Cerebellar nuclear complex (tissue), 1 donor: ENCODE measurements at regions not wholly inside any gene's neighbourhood (a gene's known extent, or its start where the extent isn't known, plus 50 kb on each side); places are given as distances from the start of the nearest gene placed in this dataset.

ENCODE experiments used
- DNase-seq, 2 experiments: peaks; one replicate each; lab custom pipeline; 2025; lab: John Stamatoyannopoulos, UW

GRCh38 chr3:163946785-163947184 lies 1131.5 kb downstream of the SI start:
- DNase-seq: no peak

DNA sequence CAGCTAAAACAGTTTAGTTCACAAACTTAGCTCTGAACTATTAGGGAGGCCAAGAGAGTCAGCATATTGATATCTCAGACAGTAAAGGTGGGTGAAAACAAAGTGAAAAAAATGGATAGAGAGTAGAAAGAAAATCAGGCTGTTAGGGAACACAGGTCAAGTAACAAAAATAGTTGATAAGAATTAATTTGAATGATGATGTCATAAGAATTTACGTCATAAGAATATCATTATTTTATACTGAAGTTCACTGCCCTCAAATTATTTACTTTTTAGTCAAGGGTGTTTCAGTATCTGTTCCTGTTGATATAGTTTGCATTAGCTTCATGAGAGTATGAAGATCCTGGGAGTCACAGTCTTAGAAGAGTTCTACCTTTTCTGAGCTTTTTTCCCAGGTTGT lies 1134.6 kb downstream of the SI start:
- no peak for DNase-seq

GRCh38 chr3:163939926-163940325 lies 1138.4 kb downstream of the SI start:
- DNase-seq: no peak

DNA sequence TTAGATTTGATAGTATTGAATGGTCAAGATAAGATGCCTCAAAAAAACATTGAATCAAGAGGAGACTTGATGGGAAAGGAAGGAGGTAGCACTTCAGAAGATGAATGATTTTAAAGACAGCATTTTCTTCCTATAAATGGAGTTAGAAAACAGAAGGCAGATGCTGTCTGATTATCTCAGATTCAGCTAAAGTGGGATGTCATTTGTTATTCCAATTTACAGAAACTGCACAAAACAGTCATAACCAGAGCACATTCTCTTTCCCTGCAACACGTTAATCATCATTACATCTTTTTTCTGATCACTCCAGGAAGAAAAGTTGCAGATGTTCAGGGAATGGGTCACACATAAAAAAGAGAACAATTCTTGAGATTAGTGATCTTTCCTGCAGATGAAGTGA lies 1141.8 kb downstream of the SI start:
- no peak for DNase-seq

DNA sequence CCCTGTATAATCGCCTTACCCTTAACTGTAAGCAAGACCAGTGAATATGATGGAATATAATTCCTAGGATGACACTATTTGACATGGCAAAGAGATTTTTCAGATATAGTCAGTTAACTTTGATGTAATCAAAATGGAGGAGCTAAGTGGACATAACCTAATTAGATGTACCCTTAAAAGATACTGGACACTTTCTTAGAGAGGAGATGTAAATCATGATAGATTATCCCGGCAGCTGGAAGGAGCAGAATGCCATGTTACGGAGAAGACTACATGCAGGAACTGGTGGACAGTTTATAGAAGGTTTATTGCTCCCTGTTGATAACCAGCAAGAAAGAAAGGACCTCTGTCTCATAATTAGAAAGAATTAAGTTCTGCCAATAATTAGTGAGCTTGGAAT lies 1142.9 kb downstream of the SI start:
- DNase-seq: no peak

- DNase-seq: no peak
These were observed 1149.1 kb downstream of the SI start for GRCh38 chr3:163929069-163929652.

GRCh38 chr3:163927521-163927920 lies 1150.8 kb downstream of the SI start:
- no peak for DNase-seq

DNA sequence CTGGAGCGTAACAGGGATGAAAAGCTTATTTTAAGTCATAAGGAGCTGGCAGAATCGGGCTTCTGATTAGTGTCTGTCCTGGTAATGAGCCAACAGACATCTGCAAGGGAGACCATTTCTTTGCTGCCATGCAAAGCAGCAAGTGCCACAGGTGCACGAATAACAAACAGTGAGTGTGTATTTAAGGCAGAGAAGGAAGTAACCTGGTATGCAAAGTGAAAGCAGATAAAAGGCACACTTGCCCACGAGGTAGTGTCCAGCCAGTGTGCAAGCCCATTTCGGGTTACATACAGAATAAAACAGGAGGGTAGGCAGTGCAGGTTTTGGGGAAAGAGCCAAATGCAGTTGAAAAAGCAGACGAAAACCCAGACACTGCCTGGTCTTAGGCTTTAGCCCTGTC lies 1153.7 kb downstream of the SI start:
- no peak for DNase-seq

GRCh38 chr3:163919154-163919553 lies 1159.1 kb downstream of the SI start:
- DNase-seq: no peak

GRCh38 chr3:163916596-163917560 lies 1161.4 kb downstream of the SI start:
- no peak for DNase-seq

DNA sequence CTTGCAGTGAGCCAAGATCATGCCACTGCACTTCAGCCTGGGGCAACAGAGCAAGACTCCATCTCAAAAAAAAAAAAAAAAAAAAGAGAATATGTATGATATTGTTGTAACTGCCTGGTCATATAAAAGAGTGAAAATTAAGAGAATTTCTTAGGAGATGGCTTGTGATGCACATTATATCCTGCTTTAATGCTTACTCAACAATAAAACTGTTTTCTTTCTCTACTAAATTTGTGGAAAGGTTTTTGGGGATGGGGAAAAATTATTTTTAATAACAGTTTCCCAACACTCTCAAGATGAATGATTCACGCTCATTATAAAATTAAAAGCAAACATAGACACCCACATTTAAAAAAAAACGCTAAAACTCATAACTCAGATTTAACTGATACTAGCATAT lies 1163.0 kb downstream of the SI start:
- DNase-seq: no peak

DNA sequence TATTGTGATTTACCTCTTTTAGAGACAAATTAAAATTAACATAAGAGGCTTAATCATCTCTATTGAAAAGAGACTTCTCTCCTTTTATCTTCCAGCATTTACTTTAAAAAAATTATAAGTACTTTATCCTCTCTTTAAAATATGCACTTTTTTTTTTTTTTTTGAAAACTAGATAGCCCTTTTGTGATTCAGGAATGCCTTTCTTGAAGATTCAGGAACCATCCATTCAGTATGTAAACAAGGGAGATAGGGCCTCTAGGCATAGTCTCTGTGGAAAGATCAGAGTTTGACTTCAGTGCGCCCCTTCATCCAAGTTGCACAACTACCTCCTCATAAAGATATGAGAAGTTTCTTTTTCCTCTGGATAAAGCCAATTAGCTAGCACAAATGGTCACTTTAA lies 1163.7 kb downstream of the SI start:
- DNase-seq: no peak

DNA sequence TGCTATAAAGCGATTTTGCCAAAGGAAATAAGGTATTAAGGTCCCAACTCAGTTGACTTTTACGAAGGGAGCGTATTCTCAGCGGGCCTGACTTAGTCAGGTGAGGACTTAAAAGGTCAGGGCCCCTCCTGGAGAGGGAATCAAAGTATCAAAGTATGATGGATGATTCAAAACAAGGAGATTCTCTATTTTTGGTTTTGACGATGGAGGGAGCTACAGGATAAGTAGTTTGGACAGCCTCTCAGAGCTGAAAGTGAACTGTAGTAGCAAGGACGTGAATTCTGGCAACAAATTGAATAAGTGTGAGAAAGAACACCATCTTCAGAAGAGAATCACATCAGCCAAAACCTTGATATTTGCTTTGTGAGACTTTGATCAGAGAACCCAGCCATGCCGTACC lies 1186.5 kb downstream of the SI start:
- no peak for DNase-seq

GRCh38 chr3:163890661-163891060 lies 1187.6 kb downstream of the SI start:
- no peak for DNase-seq

DNA sequence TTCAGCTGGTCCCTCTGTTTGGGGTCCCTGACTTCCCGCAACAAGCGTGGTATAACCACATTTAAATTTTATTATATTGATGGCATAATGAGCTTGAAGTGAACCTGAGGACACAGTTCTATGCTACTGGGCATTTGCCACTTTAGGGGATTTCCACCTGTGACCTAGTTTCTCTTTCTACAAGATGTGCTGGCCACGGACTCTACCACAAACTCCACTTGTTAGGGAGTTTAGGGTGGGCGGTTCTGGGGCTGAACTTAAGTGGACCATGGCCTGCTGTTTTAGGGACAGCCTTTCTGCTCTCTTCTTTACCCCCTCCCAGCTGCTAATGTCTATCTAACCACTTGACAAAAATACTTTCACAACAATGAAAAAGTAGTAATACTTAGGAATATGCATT lies 1199.1 kb downstream of the SI start:
- DNase-seq: no peak

GRCh38 chr3:163878396-163878795 lies 1199.9 kb downstream of the SI start:
- DNase-seq: no peak

DNA sequence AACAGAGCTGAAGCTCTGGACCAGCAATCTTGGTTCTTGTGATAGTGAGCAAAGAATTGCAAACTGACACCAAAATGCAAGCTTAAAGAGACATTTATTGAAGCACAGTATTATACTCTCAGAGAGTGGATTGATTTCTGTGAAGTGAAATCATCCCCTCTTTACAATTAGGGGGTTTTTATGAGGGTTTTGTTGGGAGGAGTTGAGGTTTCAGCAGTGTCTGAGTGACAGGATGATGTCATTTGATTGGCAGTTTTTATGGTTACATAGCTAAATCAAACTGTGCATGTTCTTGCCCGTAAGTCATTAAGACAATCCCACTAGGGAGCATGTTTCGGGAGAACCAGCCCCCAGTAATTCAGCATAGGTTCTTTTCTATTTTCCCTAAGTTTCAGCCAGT lies 1200.5 kb downstream of the SI start:
- no peak for DNase-seq

GRCh38 chr3:163863146-163863545 lies 1215.2 kb downstream of the SI start:
- DNase-seq: no peak

- DNase-seq: no peak
These were observed 1226.1 kb downstream of the SI start for GRCh38 chr3:163852233-163852632.

DNA sequence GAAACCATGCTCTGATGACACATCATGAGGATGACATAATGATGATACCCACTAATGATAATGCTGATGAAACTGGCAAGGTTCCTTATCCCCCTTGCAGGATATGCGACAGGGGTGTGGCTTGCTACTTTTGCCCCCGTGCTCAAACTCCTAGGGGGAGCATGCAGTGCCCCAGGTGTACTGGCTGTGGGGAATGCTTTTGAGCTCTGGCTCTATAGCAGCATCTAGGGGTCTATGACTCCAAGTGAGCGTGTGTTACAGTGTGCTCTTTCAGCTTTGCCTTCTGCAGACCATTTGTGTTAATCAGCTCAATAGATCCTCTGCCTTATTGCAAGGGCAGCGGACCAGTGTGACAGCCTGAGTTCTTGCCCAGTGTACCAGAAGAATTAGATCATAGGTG lies 1239.5 kb downstream of the SI start:
- no peak for DNase-seq

- no peak for DNase-seq
These were observed 1245.7 kb downstream of the SI start for GRCh38 chr3:163832547-163832946.

- DNase-seq: no peak
These were observed 1256.5 kb downstream of the SI start for GRCh38 chr3:163821841-163822240.

GRCh38 chr3:163817015-163817414 lies 1261.3 kb downstream of the SI start:
- no peak for DNase-seq

- no peak for DNase-seq
These were observed 1264.4 kb downstream of the SI start for GRCh38 chr3:163813935-163814334.
